ENCODE measurements at regions not wholly inside any gene's neighbourhood (a gene's known extent, or its start where the extent isn't known, plus 50 kb on each side); places are given as distances from the start of the nearest gene placed in this dataset.

DNA sequence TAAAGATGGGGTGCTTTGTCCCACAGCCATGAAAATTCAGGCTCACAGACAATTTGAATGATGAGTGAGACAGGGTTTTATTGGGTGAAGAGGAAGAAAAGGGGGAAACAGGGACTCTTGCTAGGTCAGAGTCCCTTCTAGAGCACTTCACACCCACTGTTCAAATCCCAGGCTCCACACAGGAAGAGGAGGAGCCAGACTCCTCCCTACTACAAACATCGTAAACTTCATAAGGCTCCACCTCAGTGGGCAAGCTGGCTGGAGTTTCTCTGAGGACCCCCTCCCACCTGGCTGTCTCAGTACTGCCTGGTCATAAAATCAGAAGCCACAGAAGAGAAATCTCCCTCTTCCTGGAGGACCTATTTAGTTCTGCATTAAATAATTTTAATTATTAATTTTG, 80.3 kb upstream of the KCNMB2 start:
- DNase-seq, result no peak

DNA sequence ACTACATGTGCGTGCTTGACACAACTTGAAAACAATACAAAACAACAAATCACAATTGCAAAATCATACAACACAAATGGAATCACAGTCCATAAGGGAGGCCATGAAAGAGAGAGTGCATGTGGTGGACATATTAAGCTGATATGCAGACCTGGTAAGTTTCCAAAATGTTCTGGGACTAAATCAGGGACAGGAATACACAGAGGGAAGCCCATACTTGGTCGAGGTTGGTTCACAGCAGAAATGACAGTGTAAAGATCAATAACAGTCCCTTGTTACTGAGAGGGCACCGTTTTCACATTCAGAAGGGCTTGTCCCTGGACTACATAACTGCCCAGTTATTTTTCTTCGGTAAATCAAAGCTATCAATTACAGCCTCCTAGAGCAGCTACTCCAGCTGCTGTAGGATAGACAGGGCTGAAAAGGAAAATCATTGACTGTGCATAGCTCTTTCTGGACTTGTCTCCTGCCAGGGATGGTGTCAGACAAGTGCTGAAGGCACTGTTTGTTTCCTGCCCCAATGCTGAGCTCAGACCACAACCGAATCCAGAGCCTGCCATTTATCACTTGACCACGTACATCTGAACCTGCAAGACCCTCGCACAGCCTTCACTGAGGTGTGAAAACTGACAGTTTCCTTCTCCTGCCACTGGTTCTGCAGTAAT, 79.5 kb upstream of the KCNMB2 start:
- no peak for DNase-seq

DNA sequence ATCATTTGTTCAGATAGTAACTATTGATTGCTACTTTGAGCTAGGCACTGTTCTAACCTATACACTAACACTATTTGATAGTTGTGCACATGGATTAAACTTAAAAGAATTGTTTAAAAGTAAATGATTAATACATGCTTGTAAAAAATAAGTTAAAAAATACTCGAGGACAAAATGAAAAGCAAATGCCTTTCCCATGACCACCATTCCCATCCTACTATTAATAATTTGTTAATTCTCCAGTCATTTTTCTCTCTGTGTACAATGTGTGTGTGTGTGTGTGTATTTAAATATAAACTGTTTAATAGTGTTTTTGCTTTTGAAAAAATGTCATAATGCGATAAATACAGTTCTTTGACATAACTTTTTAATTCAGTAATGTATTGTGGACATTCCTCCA, 78.7 kb upstream of the KCNMB2 start:
- no peak for DNase-seq

DNA sequence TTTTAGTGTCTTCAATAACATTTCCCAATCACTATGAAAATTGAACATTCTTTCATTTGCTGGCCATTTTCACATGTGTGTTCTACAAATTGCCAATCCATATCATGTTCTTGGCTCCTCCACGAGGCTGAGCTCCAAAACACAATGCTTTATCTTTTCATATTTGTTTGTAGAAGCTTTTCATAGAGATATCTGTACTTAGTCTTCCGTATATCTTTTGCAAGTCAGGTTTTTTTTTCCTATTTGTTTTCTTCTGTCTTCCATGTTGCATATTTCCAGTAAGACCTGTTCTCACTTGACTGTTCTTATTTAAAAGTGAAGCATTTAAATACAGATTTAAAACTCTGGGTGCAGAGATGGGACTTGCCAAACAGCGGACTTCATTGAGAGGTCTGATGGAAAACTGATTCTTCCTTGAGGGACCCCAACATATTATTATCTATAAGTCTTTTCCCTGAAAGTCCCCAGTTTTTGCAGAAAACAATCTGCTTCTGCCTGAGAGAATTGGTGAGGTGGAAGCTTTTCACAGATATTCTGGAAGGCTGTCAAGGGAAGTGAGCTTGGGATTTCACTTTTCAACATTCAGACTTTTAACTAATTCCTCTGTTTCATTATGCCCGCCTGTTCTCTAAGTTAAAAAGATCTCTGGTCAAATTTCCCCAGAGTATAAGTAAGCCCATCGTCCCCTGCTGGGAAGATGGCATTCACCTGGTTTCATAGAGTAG, 77.8 kb upstream of the KCNMB2 start:
- no peak for DNase-seq

DNA sequence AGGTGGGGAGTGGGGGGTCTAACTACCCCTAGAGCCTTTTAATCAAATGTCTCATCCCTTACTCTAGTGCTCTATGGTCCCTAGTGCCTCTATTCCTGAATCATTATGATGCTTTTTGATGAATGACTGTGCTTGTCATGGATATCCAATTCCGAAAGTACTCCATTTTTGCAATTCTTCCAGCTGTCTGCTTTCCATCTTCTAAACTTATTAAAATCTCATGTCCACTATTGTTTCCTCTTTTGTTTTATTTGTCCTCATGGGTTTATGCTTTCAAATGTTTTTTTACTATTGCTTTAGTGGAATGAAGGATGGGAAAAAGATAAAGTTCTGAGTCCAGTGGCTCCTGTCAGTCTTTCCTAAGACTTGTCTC, 77.2 kb upstream of the KCNMB2 start:
- DNase-seq, result no peak

DNA sequence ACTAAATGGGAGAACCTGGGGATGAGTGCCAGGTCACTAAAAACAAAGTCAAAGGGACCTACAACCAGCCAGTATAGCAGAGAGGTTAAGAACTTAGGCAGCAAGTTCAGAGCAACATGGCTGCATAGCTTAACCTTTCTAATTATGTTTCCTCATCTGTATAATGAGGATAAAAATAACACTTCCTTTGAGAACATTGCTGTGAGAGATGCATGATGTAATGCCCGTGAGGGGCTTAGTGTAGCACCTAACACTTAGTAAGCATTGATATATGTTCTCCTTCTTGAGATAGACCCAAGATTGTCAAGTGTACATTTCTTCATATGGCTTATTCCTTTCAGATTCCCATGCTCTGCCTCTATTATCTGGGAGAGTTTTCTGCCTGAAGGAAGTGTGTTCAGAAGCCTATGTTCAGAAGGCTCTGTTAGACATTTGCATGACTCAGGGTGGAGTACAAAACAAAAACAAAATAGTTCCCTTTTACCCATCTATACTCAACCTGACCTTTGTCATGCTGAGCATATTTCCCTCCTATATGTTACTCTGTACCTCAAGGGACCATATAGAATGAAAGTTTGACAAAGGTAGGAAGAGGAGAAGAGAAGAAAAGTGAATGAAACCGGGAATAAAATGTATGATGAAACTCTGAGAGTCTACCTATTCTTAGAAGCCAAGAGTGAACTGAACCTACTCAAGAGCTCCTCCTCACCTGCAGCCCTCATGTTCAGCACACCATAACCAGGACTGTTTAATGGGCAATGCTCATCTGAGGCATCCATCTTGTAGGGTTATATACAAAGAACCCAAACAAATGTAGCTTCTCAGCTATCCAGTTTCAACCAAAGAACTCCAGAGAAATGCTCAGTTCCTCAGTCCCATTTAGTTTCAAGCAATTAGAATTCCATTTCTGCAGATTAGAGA, 70.7 kb upstream of the KCNMB2 start:
- DNase-seq, result no peak

DNA sequence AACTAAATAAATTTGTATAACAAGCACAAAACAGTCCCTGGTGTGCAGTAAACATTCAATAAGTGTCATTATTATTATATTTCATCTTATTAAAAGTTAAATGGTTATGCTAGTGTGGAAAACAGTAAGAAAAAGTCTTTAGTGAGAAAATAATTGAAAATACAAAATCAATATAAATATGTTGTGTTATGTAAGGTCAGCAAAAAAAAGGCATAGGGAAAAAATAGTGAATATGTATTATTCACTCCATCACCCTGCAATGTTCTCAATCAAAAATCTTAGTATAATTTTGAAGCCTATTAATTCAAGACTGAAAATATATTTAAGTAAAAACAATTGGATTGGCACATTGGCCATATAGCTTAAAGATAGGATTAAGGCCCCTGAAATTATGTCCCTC, 63.3 kb upstream of the KCNMB2 start:
- DNase-seq, result no peak

DNA sequence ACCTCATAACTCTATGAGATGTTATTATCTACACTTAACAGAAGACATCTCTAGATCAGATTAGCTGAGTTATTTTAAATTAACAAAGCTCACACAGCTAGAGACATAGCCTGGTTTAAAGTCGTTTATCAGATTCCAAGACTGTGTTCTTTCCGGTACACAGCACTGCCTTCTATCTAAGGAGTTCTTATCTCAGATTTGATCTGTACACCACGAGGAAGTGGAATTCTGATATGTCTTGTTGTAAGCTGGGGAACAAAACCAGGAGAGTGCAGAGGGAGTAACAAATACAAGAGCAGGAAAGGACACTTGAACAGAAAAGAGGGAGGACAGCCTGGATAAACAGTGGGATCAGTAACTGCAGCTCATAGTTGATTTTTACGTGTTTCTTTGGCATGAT, 61.7 kb upstream of the KCNMB2 start:
- DNase-seq, result no peak

DNA sequence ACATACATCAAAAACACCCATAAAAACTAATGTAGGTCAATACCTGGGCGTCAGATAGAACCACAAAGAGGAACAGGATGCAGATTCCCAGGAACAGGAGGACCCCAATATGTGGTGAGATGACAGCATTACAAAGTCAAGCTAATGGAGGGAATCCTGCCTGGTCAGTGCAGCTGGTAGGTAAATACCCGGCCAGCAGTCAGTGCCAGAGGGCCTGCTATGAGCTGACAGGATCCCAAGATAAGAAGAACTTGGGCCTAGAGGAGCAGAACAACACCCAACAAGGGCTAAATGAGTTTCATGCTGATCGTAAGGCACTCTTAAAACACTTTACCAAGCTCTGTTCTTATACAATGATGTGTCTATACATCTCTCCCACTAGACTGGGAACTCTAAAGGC, 61.2 kb upstream of the KCNMB2 start:
- DNase-seq, result no peak

DNA sequence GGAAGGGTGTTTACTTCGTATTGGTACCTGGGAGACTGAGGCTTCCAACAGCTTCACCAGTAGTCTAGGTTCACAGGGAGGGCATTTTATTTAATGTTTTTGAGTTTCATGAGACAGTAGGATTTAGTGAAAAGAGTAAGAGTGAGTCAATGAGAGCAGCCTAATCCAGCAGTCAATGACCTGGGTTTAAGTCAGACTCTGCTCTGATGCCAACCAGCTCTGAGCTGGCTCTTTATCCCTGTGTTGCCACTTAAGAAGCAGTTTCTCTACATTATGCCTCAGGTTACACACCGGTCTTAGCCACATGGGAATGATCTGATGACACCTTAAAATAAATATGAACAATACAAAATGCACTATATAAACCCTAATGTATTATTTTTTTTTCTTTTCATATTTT, 59.4 kb upstream of the KCNMB2 start:
- DNase-seq, result no peak

DNA sequence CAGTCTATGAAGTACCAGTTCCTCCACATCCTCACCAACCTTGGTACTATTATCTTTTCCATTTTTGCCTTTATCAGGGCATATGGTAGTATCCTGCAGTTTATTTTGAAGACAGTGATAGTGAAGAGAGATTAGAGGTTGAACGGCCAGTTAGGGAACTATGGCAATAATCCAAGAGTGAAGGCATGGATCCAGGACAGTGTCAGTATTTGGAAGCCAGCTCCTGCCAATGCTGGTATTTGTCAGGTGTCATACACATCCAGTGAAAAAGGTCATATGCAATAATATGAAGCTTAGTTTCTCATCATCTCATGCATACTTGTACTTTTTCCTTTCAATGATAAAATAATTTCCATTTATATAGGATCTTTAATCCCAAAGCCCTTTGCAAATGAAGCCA, 56.8 kb upstream of the KCNMB2 start:
- DNase-seq, result no peak

DNA sequence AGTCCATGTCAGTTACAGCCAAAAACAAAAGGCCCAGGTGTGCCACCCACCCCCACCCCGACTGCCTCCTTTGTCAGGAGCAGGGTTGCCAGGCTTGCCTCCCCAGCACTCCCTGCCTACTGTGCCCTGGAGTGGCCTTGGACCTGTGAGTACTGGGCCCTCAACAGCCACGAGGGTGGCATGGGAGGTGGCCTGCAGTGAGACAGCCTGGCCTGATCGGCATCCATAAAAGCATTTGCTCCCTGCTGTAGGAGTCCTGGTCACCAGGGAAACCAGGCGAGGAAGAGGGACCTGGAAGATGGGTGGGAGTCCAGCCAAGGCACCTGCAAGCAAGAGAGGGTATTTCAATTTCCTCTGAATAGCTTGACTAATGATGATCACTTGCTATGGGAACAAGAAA, 56.4 kb upstream of the KCNMB2 start:
- DNase-seq, result no peak

DNA sequence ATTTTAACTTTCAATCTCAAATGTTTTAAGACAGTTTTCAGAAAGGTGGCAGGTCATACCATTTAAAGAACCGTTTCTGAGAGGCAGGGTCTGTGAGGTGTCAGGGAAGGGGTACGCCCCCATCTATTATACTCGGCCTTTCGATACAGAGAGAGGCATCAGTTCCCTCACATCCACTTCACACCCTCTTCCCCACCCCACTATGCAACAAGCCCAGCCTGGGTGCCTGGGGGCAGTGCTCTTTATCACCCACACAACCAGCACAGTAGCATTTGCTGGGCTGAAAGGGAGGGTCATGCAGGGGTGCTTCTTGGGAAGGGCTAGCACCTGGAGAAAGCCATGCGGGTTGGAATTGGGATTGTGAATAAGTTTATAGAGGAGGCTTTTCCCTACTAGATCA, 56.0 kb upstream of the KCNMB2 start:
- no peak for DNase-seq

DNA sequence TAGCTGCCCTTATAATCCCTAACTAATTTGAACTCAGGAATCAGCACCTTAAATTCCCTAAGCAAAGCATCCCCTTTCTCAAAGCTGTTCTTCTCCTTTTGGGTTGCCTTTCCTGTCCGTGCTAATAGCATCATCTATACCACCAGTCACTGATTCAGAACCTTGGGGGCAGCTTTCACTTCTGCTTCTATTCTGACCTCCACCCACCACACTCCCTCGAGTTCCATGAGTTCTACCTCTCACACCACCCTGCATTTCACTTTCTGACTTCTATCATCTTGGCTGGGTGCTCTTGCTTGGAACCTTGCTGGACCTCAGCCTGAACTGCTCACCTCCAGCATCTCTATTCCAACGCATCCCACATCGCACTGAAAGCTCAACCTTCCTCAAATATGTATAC, 55.4 kb upstream of the KCNMB2 start:
- DNase-seq, result no peak

DNA sequence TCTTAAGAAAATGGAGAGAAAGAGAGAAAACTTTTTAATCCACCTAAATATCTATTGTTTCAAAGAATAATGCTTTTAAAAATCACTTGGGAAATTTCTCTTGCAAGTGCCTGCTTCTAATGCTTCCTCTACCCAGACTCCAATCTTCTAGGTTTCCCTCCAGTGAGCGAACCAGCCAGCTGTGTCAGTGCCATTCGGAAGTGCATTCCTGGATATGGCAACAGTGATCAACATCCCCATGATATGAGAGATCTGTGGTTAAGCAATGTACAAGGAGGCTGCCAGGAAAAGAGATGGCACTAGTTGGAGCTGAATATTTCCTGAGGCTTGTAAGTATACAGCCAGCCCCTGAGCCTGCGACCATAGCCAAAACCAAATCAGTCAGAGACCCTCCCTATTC, 53.3 kb upstream of the KCNMB2 start:
- DNase-seq, result no peak

DNA sequence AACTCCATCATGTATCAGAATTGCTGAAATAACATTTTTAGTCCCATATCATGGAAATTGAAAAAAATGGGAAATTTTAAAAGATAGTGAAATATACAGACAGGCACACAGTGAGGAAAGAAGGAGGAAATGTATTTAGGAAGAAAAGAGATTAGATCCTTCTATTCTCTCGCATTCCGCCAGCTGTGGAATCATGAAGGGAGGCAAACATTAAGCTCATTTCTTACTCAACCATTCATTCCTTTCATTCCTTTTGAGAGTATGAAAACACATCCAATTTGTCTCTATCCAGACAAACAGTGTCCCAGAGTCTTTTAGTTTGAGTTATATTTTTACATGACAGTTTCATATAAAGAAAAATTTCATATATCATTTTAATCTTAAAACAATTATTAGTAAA, 52.5 kb upstream of the KCNMB2 start:
- DNase-seq, result no peak

DNA sequence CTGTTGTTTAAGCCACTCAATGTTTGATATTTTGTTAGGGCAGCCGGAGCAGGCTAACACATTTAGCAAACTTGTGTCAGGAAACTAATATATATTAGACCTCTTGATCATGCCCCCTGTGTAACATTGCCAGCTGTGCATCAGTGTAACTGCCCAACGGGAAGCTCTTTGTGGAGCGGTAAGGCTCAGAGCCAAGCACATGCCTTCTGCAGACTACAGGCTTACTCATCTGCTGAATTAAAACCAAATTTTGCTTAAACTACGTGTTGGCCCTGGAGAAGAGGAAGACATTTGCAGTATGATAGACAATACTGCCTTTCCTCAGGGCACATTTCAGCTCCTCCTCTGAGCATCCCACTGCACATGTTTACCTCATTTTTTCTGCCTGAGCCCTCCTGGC, 50.5 kb upstream of the KCNMB2 start:
- no peak for DNase-seq

Data from stimulated activated CD4-positive, alpha-beta T cell treated with anti-CD3 and anti-CD28 coated beads, Interleukin-4, amount 100 ng/mL, for 4 hours (primary cell).